ENCODE measurements at regions not wholly inside any gene's neighbourhood (a gene's known extent, or its start where the extent isn't known, plus 50 kb on each side); places are given as distances from the start of the nearest gene placed in this dataset.

DNA sequence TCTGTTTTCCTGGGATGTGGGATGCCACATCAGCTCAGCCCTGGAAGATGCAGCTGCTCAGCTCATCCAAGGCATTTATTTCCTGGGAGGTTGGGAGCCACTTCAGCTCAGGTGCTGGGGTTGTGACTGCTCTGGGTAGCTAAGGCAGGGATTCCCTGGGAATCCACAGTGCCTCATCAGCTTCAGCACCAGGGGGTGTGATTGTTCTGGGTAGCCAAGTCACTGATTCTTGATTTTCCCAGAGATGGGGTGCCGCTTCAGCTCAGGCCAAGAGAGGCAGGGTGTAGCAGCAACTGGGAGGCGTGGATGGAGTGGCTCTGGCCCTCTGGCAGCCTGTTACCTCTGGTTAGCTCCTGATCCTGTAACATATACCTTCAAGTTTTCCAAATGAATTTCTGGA, 81.3 kb upstream of the PRMT8 start:
- intact Hi-C loops (cut with DNase I) = no loop called here
- Histone ChIP-seq H3K4me1 (ENCODE audit: control insufficient read depth in 1 of 2, insufficient read depth in 2 of 2, low read length in 2 of 2) (no peaks in the 10 kb centered on the region), H3K36me3 (ENCODE audit: control insufficient read depth in 1 of 2, insufficient read depth in 2 of 2, low read length in 1 of 2) (no peaks in the 10 kb centered on the region), H3K27ac (ENCODE audit: low read depth in 1 of 2, low read length in 2 of 2) (no peak overlapping the region), H3K4me3 (ENCODE audit: low read length in 2 of 2) (no peak overlapping the region), H3K9me3 (ENCODE audit: control insufficient read depth, low read length) (peaks cover 10% of the 10 kb centered on the region), H3K27me3 (ENCODE audit: control insufficient read depth in 1 of 2, insufficient read depth in 2 of 2, low read length in 1 of 2) (no peaks in the 10 kb centered on the region)
- WGBS, 2 donors = 55 to 68% methylated on average over 2 of the region's 2 CpGs
- no peak for ATAC-seq (ENCODE audit: low FRiP score)
- no peak for DNase-seq

DNA sequence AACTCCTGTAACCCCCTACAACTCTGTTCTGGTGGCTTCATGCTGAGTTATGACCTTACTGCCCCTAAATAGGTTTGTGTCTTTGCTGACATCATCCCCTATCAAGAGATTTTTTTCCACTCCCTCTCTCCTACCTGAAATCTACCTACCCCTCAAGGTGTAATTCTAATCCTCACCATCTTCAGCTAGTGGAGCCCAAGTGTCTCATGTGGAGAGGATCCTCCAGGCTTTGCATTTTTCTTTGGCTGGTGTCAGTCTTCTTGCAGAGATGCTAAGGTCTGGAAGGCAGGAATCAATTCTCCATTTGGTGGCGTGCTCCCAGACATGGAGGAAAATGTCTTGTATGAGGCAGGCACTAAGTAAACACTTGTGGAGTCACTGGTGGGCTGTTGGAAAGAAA, 74.8 kb upstream of the PRMT8 start:
- no peak for ATAC-seq (ENCODE audit: low FRiP score)
- intact Hi-C loops (cut with DNase I) = no loop called here
- Histone ChIP-seq H3K9me3 (ENCODE audit: control insufficient read depth, low read length) (peaks cover 4% of the 10 kb centered on the region), H3K27ac (ENCODE audit: low read depth in 1 of 2, low read length in 2 of 2) (no peak overlapping the region), H3K4me1 (ENCODE audit: control insufficient read depth in 1 of 2, insufficient read depth in 2 of 2, low read length in 2 of 2) (no peaks in the 10 kb centered on the region), H3K27me3 (ENCODE audit: control insufficient read depth in 1 of 2, insufficient read depth in 2 of 2, low read length in 1 of 2) (no peaks in the 10 kb centered on the region), H3K36me3 (ENCODE audit: control insufficient read depth in 1 of 2, insufficient read depth in 2 of 2, low read length in 1 of 2) (no peaks in the 10 kb centered on the region), H3K4me3 (ENCODE audit: low read length in 2 of 2) (no peak overlapping the region)
- WGBS, 2 donors = 43 to 44% methylated on average over 1 of the region's 1 CpG
- DNase-seq = no peak

- 77 to 78% methylated on average over 1 of the region's 1 CpG for WGBS, 2 donors
- intact Hi-C loops (cut with DNase I) = no loop called here
- H3K4me3 ChIP-seq (ENCODE audit: low read length in 2 of 2) = no peak overlapping the region
- no peaks in the 10 kb centered on the region for H3K4me1 ChIP-seq (ENCODE audit: control insufficient read depth in 1 of 2, insufficient read depth in 2 of 2, low read length in 2 of 2)
- DNase-seq (no peak), ATAC-seq (ENCODE audit: low FRiP score) (no peak)
- peaks cover 5% of the 10 kb centered on the region for H3K9me3 ChIP-seq (ENCODE audit: control insufficient read depth, low read length)
- no peaks in the 10 kb centered on the region for H3K27me3 ChIP-seq (ENCODE audit: control insufficient read depth in 1 of 2, insufficient read depth in 2 of 2, low read length in 1 of 2)
- no peak overlapping the region for H3K27ac ChIP-seq (ENCODE audit: low read depth in 1 of 2, low read length in 2 of 2)
- no peaks in the 10 kb centered on the region for H3K36me3 ChIP-seq (ENCODE audit: control insufficient read depth in 1 of 2, insufficient read depth in 2 of 2, low read length in 1 of 2)
Measured at GRCh38 chr12:3416670-3417069, 74.3 kb upstream of the PRMT8 start.

DNA sequence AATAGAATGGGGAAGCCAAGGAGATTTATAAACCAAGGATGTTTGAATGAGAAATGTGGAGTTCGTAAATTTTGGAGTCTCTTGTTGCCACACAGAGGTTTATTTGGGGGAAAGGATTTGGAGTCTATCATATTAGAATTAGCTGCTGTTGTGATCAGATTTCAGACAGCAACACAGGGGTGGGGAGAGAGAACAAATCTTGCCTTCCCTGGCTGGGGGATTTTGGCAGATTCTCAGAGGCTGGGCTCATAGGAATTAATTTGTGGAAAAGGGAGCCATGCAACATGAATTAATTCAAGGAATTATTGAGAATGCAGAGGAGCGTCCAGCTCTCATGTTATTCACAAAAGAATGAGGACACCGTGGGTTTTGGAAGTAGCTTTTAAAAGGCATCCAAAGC, 73.9 kb upstream of the PRMT8 start:
- DNase-seq (no peak), ATAC-seq (ENCODE audit: low FRiP score) (no peak)
- Histone ChIP-seq H3K27ac (ENCODE audit: low read depth in 1 of 2, low read length in 2 of 2) (no peak overlapping the region), H3K27me3 (ENCODE audit: control insufficient read depth in 1 of 2, insufficient read depth in 2 of 2, low read length in 1 of 2) (no peaks in the 10 kb centered on the region), H3K9me3 (ENCODE audit: control insufficient read depth, low read length) (peaks cover 6% of the 10 kb centered on the region), H3K36me3 (ENCODE audit: control insufficient read depth in 1 of 2, insufficient read depth in 2 of 2, low read length in 1 of 2) (no peaks in the 10 kb centered on the region), H3K4me1 (ENCODE audit: control insufficient read depth in 1 of 2, insufficient read depth in 2 of 2, low read length in 2 of 2) (no peaks in the 10 kb centered on the region), H3K4me3 (ENCODE audit: low read length in 2 of 2) (no peak overlapping the region)
- intact Hi-C loops (cut with DNase I) = no loop called here
- 59 to 64% methylated on average over 3 of the region's 3 CpGs for WGBS, 2 donors

- intact Hi-C loops (cut with DNase I) = no loop called here
- Histone ChIP-seq H3K9me3 (ENCODE audit: control insufficient read depth, low read length) (peaks cover 6% of the 10 kb centered on the region), H3K4me1 (ENCODE audit: control insufficient read depth in 1 of 2, insufficient read depth in 2 of 2, low read length in 2 of 2) (no peaks in the 10 kb centered on the region), H3K4me3 (ENCODE audit: low read length in 2 of 2) (no peak overlapping the region), H3K36me3 (ENCODE audit: control insufficient read depth in 1 of 2, insufficient read depth in 2 of 2, low read length in 1 of 2) (no peaks in the 10 kb centered on the region), H3K27me3 (ENCODE audit: control insufficient read depth in 1 of 2, insufficient read depth in 2 of 2, low read length in 1 of 2) (no peaks in the 10 kb centered on the region), H3K27ac (ENCODE audit: low read depth in 1 of 2, low read length in 2 of 2) (no peak overlapping the region)
- WGBS, 2 donors = 67 to 78% methylated on average over 3 of the region's 3 CpGs
- DNase-seq = no peak
- ATAC-seq (ENCODE audit: low FRiP score) = no peak
Measured at GRCh38 chr12:3417937-3418462, 73.0 kb upstream of the PRMT8 start.

DNA sequence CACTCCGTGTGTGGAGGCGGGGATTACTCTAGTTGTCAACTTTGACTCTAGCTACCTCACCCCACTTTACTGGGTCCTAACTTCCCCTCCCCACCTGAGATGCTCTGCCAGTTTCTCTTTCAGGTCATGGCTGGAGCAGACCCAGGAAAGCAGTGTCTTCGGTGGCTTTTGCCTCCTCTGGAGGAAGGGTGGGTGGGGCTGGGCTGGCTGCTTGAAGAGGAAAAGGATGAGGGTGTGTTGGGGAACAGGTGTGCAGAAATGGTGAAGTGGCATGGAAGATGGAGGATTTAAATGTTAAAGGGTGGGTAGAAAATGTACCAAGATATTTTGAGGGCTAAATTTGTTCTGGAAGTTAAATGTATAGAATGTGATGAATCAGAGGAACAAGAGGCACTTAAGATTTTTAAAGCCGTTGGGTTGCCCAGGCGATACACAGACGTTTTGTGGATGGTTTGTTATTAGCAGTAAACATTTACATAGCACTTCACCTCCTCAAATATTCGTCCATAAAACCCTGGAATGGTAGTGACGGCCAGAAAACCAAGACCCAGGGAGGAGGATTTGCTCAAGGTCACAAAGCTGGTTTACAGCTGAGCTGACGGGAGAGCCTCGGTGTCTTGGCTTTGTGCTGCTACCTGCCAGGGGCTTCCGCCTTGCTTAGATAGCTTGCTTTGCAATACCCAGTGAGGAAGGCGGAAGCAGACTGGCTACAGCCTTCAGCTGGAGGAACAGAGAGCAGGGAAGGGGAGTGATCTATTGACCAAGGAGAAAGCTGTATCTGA, 72.2 kb upstream of the PRMT8 start:
- DNase-seq = no peak
- no peak overlapping the region for H3K27ac ChIP-seq (ENCODE audit: low read depth in 1 of 2, low read length in 2 of 2)
- no peak for ATAC-seq (ENCODE audit: low FRiP score)
- H3K27me3 ChIP-seq (ENCODE audit: control insufficient read depth in 1 of 2, insufficient read depth in 2 of 2, low read length in 1 of 2) = no peaks in the 10 kb centered on the region
- peaks cover 6% of the 10 kb centered on the region for H3K9me3 ChIP-seq (ENCODE audit: control insufficient read depth, low read length)
- 75 to 76% methylated on average over 12 of the region's 12 CpGs for WGBS, 2 donors
- no peak overlapping the region for H3K4me3 ChIP-seq (ENCODE audit: low read length in 2 of 2)
- H3K36me3 ChIP-seq (ENCODE audit: control insufficient read depth in 1 of 2, insufficient read depth in 2 of 2, low read length in 1 of 2) = no peaks in the 10 kb centered on the region
- intact Hi-C loops (cut with DNase I) = no loop called here
- no peaks in the 10 kb centered on the region for H3K4me1 ChIP-seq (ENCODE audit: control insufficient read depth in 1 of 2, insufficient read depth in 2 of 2, low read length in 2 of 2)

DNA sequence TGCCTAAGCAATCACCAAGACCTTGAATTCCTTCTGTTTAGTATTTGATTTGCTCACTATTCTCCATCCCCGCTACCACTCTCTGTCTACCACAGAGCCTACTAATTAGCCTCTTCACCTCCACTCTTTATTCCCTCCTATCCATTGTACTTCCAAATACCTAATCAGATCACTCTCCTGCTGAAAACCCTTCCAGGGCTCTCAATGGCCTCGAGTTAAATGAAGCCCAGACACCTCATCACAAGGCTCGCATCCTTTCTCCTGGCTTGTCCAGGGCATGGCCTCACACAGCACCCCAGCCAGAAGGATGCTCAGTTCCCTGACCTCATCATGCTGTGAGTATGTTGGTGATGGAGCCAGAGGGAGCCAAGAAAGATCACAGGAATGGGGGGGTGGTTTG, 71.4 kb upstream of the PRMT8 start:
- Histone ChIP-seq H3K36me3 (ENCODE audit: control insufficient read depth in 1 of 2, insufficient read depth in 2 of 2, low read length in 1 of 2) (no peaks in the 10 kb centered on the region), H3K27ac (ENCODE audit: low read depth in 1 of 2, low read length in 2 of 2) (no peak overlapping the region), H3K27me3 (ENCODE audit: control insufficient read depth in 1 of 2, insufficient read depth in 2 of 2, low read length in 1 of 2) (no peaks in the 10 kb centered on the region), H3K9me3 (ENCODE audit: control insufficient read depth, low read length) (peaks cover 4% of the 10 kb centered on the region), H3K4me3 (ENCODE audit: low read length in 2 of 2) (no peak overlapping the region), H3K4me1 (ENCODE audit: control insufficient read depth in 1 of 2, insufficient read depth in 2 of 2, low read length in 2 of 2) (no peaks in the 10 kb centered on the region)
- DNase-seq (no peak), ATAC-seq (ENCODE audit: low FRiP score) (no peak)
- intact Hi-C loops (cut with DNase I) = no loop called here
- 71 to 72% methylated on average over 3 of the region's 3 CpGs for WGBS, 2 donors

- Histone ChIP-seq H3K9me3 (ENCODE audit: control insufficient read depth, low read length) (peaks cover 2% of the 10 kb centered on the region), H3K27ac (ENCODE audit: low read depth in 1 of 2, low read length in 2 of 2) (no peak overlapping the region), H3K4me3 (ENCODE audit: low read length in 2 of 2) (no peak overlapping the region), H3K4me1 (ENCODE audit: control insufficient read depth in 1 of 2, insufficient read depth in 2 of 2, low read length in 2 of 2) (no peaks in the 10 kb centered on the region), H3K27me3 (ENCODE audit: control insufficient read depth in 1 of 2, insufficient read depth in 2 of 2, low read length in 1 of 2) (no peaks in the 10 kb centered on the region), H3K36me3 (ENCODE audit: control insufficient read depth in 1 of 2, insufficient read depth in 2 of 2, low read length in 1 of 2) (no peaks in the 10 kb centered on the region)
- DNase-seq = no peak
- 15% methylated on average over 6 of the region's 6 CpGs for WGBS, 2 donors
- ATAC-seq (ENCODE audit: low FRiP score) = no peak
- intact Hi-C loops (cut with DNase I) = no loop called here
Measured at GRCh38 chr12:3420693-3421092, 70.3 kb upstream of the PRMT8 start.

GRCh38 chr12:3421191-3421978, 69.6 kb upstream of the PRMT8 start:
- Histone ChIP-seq H3K27me3 (ENCODE audit: control insufficient read depth in 1 of 2, insufficient read depth in 2 of 2, low read length in 1 of 2) (no peaks in the 10 kb centered on the region), H3K27ac (ENCODE audit: low read depth in 1 of 2, low read length in 2 of 2) (no peak overlapping the region), H3K36me3 (ENCODE audit: control insufficient read depth in 1 of 2, insufficient read depth in 2 of 2, low read length in 1 of 2) (no peaks in the 10 kb centered on the region), H3K4me1 (ENCODE audit: control insufficient read depth in 1 of 2, insufficient read depth in 2 of 2, low read length in 2 of 2) (no peaks in the 10 kb centered on the region), H3K9me3 (ENCODE audit: control insufficient read depth, low read length) (peaks cover 2% of the 10 kb centered on the region), H3K4me3 (ENCODE audit: low read length in 2 of 2) (no peak overlapping the region)
- ATAC-seq (ENCODE audit: low FRiP score) = no peak
- no peak for DNase-seq
- intact Hi-C loops (cut with DNase I) = no loop called here
- 16 to 23% methylated on average over 13 of the region's 13 CpGs for WGBS, 2 donors

Measured in aorta (tissue), 5 donors.